ENCODE measurements at regions not wholly inside any gene's neighbourhood (a gene's known extent, or its start where the extent isn't known, plus 50 kb on each side); places are given as distances from the start of the nearest gene placed in this dataset.

DNA sequence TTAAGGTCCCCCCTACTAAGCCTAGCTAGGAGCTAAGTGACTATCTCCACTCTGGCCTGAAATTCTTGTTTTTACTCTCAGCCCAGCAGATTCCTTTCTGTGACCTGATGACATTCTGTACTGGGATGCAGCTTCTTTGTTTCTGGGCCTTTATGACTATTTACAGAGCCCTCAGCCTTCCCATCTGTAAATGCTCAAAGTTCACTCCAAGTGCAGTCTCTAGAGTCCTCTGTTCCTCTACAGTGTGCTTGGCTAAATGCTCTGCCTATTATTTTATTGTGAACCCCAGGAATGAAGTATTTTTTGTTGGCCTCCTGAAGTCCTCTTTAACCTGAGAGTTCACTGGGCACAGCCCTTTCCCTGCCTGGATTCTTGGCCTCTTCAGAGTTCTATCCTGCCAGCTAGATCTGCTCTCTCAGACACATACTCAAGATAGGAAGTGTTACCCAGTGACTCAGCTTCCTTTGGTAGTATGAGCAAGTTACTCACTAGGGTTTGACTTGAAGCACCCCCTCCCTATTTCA lies 278.1 kb upstream of the P2RY1 start:
- Histone ChIP-seq H3K4me1 (ENCODE audit: control insufficient read depth, extremely low read depth, insufficient read depth, low read length) (peaks cover 5% of the 10 kb centered on the region), H3K4me3 (replicated peaks in 1 of 3; ENCODE audit: insufficient read depth in 1 of 3, low read depth in 1 of 3, low read length in 3 of 3) (no peak overlapping the region), H3K9me1 (replicated peaks; ENCODE audit: control insufficient read depth, extremely low read depth, insufficient read depth, low read length) (no peaks in the 10 kb centered on the region), H3K9ac (replicated peaks; ENCODE audit: extremely low read depth, insufficient read depth, low read length) (no peak overlapping the region), H4K20me1 (replicated peaks; ENCODE audit: control insufficient read depth, extremely low read depth, insufficient read depth, low read length) (no peaks in the 10 kb centered on the region), H3K4me2 (ENCODE audit: insufficient read depth, low read length) (no peak overlapping the region), H3K9me3 (replicated peaks; ENCODE audit: control insufficient read depth, insufficient read depth, low read length) (no peaks in the 10 kb centered on the region), H3K36me3 (ENCODE audit: control insufficient read depth in 2 of 2, extremely low read depth in 1 of 2, insufficient read depth in 2 of 2, low read length in 2 of 2) (no peaks in the 10 kb centered on the region), H2AFZ (ENCODE audit: low read depth, low read length) (no peak overlapping the region), H3K79me2 (ENCODE audit: control insufficient read depth, insufficient read depth, low read length) (no peaks in the 10 kb centered on the region), H3K27me3 (ENCODE audit: control insufficient read depth in 2 of 2, insufficient read depth in 2 of 2, low read length in 2 of 2) (no peaks in the 10 kb centered on the region), H3K27ac (ENCODE audit: insufficient read depth, low read depth, low read length) (peak overlapping the region; percentile 17)
- peak; percentile 36 for DNase-seq (ENCODE audit: low read depth, low spot score)
- intact Hi-C loops (cut with micrococcal nuclease) (no loop called here), dilution Hi-C loops (cut with MboI; ENCODE audit: extremely low pct_ligation_motif_present, low sequenced_read_pairs) (no loop called here)
- no TSS peak for BruUV-seq (replicated peaks)
- TF ChIP-seq FOS (IDR thresholded peaks at IDR 0.05; ENCODE audit: borderline replicate concordance, insufficient read depth, low read length) (peak; percentile 75), MYC (IDR thresholded peaks at IDR 0.05; ENCODE audit: low read depth, low read length) (no peak)
- ChIA-PET POLR2A (no interaction called here), CTCF (interaction anchor here (0.7 to 1.7 kb wide), 3 partner anchors 17 to 85 kb away, joined by 3 to 7 read pairs (median 4); no protein-coding TSS in a partner anchor)
- peak; percentile 87 for FAIRE-seq

- no peak for FAIRE-seq
- H4K20me1 ChIP-seq (replicated peaks; ENCODE audit: control insufficient read depth, extremely low read depth, insufficient read depth, low read length): no peaks in the 10 kb centered on the region
- no peaks in the 10 kb centered on the region for H3K9me3 ChIP-seq (replicated peaks; ENCODE audit: control insufficient read depth, insufficient read depth, low read length)
- no peaks in the 10 kb centered on the region for H3K36me3 ChIP-seq (ENCODE audit: control insufficient read depth in 2 of 2, extremely low read depth in 1 of 2, insufficient read depth in 2 of 2, low read length in 2 of 2)
- no peak for TF ChIP-seq MAX (IDR thresholded peaks at IDR 0.05; ENCODE audit: insufficient read depth, insufficient read length)
- no peak for TF ChIP-seq JUN (IDR thresholded peaks at IDR 0.05; ENCODE audit: borderline replicate concordance, insufficient read depth, insufficient read length, low read depth)
- no peak for TF ChIP-seq MYC (IDR thresholded peaks at IDR 0.05; ENCODE audit: low read depth, low read length)
- no peaks in the 10 kb centered on the region for H3K9me1 ChIP-seq (replicated peaks; ENCODE audit: control insufficient read depth, extremely low read depth, insufficient read depth, low read length)
- no peak for DNase-seq (ENCODE audit: low read depth, low spot score)
- ChIA-PET POLR2A (no interaction called here), CTCF (interaction anchor here (1.2 to 1.7 kb wide), 2 partner anchors 17 to 33 kb away, joined by 4 to 7 read pairs; no protein-coding TSS in a partner anchor)
- H3K4me1 ChIP-seq (ENCODE audit: control insufficient read depth, extremely low read depth, insufficient read depth, low read length): peaks cover 5% of the 10 kb centered on the region
- no peaks in the 10 kb centered on the region for H3K79me2 ChIP-seq (ENCODE audit: control insufficient read depth, insufficient read depth, low read length)
- dilution Hi-C loops (cut with MboI; ENCODE audit: extremely low pct_ligation_motif_present, low sequenced_read_pairs): no loop called here
- no peaks in the 10 kb centered on the region for H3K27me3 ChIP-seq (ENCODE audit: control insufficient read depth in 2 of 2, insufficient read depth in 2 of 2, low read length in 2 of 2)
- H3K4me2 ChIP-seq (ENCODE audit: insufficient read depth, low read length): no peak overlapping the region
- no peak overlapping the region for H3K27ac ChIP-seq (ENCODE audit: insufficient read depth, low read depth, low read length)
- H3K4me3 ChIP-seq (replicated peaks in 1 of 3; ENCODE audit: insufficient read depth in 1 of 3, low read depth in 1 of 3, low read length in 3 of 3): no peak overlapping the region
- H2AFZ ChIP-seq (ENCODE audit: low read depth, low read length): no peak overlapping the region
- H3K9ac ChIP-seq (replicated peaks; ENCODE audit: extremely low read depth, insufficient read depth, low read length): no peak overlapping the region
- no TSS peak for BruUV-seq (replicated peaks)
- intact Hi-C loops (cut with micrococcal nuclease): no loop called here
Observed at GRCh38 chr3:152557302-152557999, 277.5 kb upstream of the P2RY1 start.

Measured in endothelial cell of umbilical vein (primary cell).